GM18868 (cell line): ENCODE measurements at regions not wholly inside any gene's neighbourhood (a gene's known extent, or its start where the extent isn't known, plus 50 kb on each side); places are given as distances from the start of the nearest gene placed in this dataset.
"Not testable (repeated sequence)": the region's sequence is repeated elsewhere in the genome, so short reads cannot be mapped to it uniquely, and the experiment has no call there.

Experiments
- ATAC-seq: cut with Tn5 transposase; IDR thresholded peaks from one replicate; pipeline ENCODE4 v1.9.1; 2021; ENCODE audit warnings: mild to moderate bottlenecking, moderate library complexity; ENCODE audit not compliant: unreplicated experiment

GRCh38 chr20:17837179-17837578, 131.4 kb downstream of the SNX5 start:
- no peak for ATAC-seq

- ATAC-seq: no peak
Measured at GRCh38 chr20:17836303-17836861, 132.2 kb downstream of the SNX5 start.

DNA sequence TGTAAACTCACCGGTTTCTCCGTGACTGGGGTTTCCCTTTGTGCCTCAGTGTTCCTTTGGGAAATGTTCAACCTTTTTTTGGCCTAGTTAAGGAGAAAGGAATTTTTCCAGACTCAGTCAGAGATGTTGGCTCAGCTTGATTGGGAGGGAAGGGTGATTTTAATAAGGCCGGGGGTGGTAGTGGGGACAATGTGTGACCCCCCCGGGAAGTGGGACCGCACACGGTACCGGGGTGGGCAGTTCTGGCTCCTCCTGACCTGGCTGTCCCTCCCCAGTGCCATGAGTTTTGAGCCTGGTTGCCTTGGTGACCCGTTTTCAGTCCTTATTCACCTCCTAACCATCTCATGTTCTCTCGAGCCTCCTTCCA, 132.7 kb downstream of the SNX5 start:
- no peak for ATAC-seq

DNA sequence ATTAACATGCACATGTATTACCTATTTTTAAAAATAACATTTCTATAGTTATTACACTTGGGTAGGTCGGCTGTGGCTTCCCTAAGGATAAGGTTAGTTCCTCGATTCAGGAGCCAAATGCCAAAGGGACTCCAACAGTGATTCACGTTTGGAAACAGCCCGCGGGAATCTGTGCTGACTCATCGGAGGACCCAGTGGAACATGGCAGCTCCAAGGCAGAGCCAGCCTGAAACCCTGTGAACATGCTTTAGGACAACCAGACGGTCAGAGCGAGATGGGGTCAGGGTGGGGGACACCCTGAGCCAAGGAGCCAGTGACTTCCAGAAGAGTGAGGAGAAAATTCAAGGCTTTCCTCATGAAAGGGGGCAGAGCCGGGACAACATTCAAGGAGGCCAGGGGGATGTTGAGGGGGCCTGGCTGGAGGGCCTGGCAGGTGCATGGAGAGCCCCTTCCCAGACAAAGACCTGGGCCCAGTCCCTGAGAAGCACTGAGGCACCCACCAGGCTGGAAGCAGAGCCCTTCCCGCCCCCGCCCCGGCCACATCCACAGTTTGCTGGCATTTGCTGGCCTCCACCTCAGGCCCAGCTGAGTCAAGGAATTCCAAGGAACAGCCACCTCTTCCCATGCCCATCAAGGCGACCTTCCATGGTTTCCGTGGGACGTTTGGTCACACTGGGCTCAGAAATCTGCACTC, 133.2 kb downstream of the SNX5 start:
- ATAC-seq: no peak

DNA sequence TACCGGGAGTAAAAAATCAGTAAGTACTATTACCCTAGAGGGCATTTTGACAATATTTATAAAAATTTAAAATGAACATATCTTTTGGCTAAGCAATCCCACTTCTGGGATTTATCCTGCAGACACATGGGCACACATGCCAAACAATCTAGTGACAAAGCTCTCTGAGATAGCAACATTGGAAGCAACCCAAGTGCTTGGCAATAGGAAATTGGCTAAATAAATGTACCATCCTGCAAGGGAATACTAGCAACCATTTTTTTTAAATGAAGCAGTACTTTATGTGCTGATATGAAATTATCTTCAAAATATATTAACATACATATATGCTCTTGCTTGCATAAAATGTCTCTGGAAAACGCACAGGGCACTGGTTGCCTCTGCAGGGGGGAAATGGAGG, 133.8 kb downstream of the SNX5 start:
- no peak for ATAC-seq

GRCh38 chr20:17833036-17833674, 133.4 kb downstream of the BANF2 start:
- ATAC-seq: no peak

- ATAC-seq: no peak
Measured at GRCh38 chr20:17832236-17832915, 132.6 kb downstream of the BANF2 start.

- ATAC-seq: no peak
Measured at GRCh38 chr20:17828598-17829144, 128.9 kb downstream of the BANF2 start.

GRCh38 chr20:17827759-17828559, 128.2 kb downstream of the BANF2 start:
- ATAC-seq: no peak

DNA sequence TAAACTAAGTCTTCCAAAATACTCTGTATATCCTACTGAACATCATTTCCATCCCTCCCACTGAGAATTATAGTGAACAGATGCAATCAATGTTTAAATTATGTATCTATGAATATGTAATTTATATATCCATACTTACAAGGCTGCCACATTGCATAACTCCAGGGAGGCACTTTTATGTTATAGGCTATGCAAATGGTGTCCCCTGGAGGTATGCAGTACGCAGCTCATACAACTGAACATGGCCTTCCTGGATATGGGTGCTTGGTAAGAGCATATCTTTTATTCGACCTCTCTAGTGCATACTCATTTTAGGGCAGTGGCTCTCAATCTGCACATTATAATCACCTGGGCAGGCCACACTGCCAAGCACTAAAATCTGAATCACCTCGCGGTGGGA, 127.3 kb downstream of the BANF2 start:
- ATAC-seq: no peak

DNA sequence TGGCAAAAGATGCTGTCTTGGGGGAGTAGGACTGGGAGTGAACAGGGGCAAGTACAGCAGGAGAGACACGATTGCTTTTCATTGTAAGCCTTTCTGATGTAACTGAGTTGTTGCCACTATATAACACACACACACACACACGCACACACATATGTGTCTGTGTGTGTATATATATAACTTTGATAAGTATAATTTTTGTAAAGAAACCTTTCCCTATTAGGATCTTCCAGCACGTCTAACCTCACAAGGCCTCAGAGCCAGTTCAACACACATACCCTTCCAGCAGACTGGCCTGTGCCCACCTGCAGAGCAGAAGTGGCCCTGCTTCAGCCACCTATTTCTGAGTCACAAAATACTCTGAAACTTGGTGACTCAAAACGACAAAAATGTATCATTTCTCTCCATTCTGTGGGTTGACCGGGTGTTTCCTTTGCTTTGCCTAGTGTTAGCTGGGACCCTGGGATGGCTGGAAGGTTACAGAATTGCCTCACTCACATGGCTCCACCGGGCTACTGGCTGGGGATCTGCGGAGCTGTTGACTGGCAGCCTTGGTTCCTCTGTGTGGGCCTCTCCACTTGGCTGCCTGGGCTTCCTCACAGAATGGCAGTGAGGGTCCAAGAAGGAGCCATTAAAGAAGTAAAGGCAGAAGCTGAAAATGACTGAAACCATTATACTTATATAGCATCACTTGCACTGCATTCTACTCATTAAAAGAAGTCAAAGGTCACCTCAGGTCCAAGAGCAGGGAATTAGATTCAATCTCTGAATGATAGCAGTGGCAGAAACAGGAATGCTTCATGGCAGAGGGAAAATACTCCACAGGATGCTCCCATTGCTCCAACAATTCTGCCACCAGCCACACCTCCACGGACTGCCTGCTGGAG, 126.4 kb downstream of the BANF2 start:
- ATAC-seq: peak; percentile 94

DNA sequence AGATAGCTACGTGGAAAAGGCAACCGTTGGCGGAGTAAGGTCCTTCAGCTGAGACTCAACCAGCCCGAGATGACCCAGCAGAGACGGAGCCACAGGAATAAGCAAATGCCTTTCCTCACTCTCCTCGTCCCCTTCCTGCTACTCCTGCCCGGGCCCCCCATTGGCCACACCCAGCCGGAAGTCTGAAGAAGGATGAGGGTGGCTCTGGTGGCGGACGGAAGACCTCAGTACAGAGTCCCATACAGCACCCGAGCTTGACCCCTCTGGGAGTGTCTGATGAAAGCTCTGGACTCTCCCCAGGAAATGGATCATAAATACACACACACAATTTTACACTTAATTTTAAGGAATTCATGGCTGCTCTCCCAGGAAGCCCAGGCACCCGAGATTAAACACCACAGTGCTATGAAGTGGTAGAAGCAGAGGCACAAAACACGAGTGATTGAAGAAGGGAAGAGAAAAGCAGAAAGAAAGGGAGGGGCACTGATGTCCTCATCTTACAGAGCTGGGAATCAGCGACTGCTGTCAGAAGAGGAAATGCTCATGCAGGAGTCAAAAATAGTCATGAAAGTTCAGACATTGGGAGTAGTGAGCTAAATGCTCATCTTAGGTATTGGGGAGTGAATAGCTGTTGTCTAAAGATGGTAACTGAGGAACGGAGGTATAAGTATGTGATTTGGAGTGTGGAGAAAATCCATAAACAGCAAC, 125.6 kb downstream of the BANF2 start:
- peak; percentile 6 for ATAC-seq

- ATAC-seq: no peak
Measured at GRCh38 chr20:17824676-17825251, 125.0 kb downstream of the BANF2 start.

DNA sequence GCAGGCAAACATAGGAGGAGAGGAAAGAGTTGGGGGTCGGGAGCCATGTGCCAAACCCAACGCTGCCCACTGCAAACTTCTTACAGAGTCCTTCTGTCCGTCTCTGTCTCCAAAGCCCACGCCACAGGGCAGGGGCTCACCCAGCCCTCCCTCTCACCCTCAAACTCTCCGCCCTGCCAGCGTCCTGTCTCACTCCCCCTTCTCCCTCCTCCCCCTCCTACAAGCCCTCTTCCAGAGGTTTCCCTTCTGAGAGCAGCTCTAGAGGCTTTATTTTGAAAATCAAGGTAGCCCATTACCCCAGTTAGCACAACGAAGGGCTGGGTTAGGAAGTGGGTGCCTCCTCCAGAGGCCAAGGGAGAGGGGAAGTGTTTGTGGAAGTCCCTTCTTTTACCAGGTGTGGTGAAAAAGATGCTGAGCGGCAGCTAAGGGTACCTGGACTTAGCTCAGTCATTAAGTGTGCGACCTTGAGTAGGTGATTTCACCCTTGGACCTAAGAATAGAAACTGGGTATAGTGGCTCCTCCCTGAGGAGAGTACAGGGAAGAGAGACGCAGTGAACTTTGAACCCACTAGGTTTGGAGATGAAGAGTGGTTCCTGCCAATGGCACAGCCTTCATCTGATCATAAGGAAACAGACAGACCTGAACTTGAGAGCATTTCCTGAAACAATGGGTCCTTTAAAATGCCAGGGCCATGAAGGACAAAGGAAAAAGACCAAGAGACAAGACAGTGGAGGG, 123.8 kb downstream of the BANF2 start:
- ATAC-seq: no peak

GRCh38 chr20:17822540-17823408, 123.0 kb downstream of the BANF2 start:
- ATAC-seq: no peak

DNA sequence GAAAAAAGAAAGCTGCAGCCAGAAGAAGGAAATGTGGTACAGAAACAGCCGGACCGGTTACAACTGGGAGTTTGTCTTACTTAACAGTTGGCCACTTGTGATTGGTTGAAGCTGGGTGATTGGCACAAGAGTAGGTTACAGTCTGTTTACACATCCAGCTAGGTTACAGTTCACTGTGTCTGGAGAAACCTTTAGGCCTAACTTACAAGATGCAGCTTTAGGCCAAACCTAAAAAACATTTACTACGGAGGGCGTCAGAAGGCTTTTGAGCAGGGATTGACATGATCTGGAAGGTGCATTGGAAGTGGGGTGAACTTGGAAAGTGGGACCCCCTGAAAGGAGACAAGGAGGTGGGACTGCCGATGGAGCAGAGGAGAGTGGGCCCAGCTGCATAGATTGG, 122.3 kb downstream of the BANF2 start:
- ATAC-seq: no peak

- ATAC-seq: not testable (repeated sequence)
Measured at GRCh38 chr20:17821606-17822005, 121.8 kb downstream of the BANF2 start.
